ENCODE measurements at regions not wholly inside any gene's neighbourhood (a gene's known extent, or its start where the extent isn't known, plus 50 kb on each side); places are given as distances from the start of the nearest gene placed in this dataset.
"Not testable (repeated sequence)": the region's sequence is repeated elsewhere in the genome, so short reads cannot be mapped to it uniquely, and the experiment has no call there.

DNA sequence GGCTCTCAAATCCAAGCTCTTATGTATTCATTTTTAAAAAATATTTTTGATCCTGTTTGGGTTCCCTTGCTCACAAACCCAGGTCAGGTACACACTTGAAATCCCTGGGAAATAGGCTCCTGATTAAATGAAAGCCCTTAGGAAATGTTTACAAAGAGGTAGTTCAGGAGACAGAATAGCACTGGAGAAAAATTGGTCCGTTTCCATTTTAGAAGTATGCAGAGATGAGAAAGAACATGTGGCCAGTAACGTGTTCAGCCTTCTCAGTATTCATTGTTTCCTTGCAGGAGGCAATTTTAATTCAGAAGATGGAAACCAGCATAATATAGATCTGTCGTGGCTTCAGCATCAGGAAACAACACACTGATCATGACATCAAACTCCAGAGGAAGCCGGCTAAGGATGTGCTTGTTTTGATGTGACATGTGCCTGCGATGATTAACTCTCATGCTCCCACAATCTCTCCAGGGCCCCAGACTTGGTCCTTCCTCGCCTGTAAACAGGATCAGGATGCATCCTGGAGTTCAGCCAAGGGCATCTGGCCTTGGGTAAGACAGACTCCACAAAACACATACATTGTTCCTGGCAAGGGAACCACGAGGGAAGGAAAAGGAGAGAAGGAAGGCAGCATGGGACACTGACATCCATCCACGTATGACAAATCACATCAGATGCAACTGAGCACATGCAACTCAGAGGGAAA lies 350.5 kb upstream of the THBS1 start:
- no peak for DNase-seq

DNA sequence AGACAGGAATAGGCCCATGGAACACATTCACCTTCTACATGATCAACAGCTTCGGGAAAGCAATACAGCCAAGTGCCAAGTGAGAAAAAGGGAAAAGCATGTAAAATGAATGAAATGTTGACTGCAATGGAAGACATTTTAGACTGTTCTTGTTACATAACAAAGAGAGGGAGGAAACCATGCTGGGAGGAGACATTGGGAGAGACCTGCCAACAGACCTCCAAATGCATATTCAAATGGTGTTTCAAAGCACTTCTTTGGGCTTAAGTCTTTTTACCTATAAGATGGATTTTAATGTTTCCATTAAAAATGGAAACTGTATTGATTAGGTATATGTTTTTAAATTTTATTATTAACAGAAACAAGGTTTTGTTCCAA lies 350.0 kb upstream of the THBS1 start:
- no peak for DNase-seq

DNA sequence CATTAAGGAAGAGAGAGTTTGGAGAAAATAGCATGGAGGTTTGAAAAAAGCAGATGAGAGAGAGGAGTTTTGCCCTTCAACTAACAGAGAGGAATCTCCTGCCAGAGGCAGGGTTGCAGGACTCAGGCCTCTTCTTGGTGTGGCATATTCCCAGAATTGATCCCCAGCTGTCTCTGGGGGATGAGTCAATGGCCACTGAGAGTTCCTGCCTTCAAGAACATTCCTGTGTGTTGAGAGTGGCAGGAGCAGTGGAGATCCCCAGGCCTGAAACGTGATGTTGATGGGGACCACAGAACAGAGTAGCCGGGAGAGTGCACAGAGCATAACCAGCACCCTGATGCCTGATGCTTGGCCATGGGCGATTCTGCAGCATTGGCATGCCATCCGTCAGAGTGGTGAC lies 348.4 kb upstream of the THBS1 start:
- DNase-seq = no peak

DNA sequence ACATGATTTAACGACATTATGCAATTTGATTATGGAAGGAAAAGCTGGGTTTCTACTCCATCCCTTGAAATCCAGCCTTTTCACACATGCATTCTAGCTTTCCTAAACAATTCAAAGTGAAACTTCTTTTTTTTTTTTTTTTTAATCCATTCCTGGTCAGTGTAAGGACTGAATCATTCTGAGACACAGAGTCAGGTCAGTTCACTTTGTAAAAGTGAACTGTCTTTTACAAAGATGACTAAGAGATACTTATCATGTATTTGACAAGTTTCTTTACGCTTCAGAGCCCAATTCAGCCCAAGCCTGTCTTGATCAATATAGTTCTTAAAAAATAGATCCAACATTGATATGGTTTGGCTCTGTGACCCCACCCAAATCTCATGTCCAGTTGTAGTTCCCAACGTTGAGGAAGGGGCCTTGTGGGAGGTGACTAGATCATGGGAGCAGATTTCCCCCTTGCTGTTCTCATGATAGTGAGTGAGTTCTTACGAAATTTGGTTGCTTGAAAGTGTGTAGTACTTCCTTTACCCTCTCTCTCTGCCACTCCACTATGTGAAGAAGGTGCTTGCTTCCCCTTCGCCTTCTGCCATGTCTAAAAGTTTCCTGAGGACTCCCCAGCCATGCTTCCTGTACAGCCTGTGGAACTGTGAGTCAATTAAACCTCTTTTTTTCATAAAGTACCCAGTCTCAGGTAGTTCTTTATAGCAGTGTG lies 345.6 kb upstream of the THBS1 start:
- no peak for DNase-seq

DNA sequence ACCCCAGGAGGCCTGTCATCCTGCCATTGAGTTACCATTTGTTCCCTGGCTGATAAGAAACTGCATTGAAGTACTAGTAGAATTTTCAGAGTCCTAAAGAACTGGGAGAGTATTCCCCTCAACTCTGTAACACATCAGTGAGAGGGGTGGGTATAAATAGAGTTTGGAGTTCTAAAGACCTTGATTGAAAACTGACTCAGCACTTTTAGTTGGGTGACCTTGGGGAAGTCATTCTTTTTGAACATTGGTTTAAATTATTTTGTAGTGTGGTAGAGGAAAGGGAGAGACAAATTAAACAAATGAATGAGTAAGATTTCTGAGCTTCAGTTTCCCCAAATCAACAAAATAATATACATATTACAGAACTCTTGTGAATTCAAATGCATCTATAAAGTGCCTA lies 344.5 kb upstream of the THBS1 start:
- no peak for DNase-seq

DNA sequence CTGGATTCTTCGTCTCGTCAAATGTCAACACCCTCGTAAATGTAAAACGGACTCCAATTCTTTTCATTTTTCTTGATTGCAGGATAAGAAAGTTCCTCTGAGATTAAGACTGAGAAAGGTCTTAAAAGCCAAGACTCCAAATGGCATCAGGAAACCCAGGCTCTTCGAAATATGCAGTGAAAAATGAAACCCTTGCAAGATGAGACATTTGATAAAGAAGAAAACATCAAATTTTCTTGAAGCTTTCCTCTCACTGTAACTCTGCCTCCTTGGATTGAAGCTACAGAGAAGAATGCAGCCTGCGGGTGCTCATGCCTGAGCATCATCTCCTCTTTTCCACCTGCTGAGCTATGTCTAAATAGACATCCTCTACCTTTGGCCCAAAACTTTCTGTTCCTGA lies 342.4 kb upstream of the THBS1 start:
- no peak for DNase-seq

DNA sequence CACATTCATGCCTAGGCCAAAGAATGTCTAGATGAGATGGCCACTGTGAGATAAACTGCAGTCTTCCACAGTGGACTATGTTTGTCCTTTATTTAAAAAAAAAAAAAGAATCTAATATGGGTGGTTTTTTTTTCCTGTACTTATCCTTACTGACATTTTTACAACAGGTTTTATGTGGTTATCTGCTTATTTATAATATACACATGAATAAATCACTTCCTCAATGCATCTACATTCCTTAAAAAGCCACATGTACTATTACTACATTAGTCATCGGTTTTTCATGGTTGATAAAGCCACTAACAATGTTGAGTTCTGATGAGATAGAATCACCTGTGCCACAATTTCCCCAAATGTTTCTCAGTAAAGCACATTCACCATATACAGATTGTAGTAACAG lies 341.3 kb upstream of the THBS1 start:
- no peak for DNase-seq

DNA sequence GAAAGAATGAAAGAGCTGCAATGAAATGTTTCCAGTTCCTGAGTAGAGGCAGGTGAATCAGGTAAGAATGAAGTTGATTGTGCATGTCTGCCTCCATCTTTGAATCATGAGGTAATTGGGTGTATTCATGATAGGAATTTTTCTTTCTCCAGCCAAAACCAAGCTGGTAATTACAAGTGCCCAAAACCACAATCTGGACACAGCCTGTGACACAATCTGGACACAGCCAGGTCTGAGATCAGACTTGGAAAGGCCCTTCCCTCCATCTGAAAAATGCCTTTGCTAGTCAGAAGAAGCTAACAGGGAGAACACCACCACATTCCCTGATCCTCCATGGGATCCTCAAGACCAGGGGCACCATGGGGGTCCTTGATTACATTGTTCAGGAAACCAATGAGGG lies 338.5 kb upstream of the THBS1 start:
- no peak for DNase-seq

DNA sequence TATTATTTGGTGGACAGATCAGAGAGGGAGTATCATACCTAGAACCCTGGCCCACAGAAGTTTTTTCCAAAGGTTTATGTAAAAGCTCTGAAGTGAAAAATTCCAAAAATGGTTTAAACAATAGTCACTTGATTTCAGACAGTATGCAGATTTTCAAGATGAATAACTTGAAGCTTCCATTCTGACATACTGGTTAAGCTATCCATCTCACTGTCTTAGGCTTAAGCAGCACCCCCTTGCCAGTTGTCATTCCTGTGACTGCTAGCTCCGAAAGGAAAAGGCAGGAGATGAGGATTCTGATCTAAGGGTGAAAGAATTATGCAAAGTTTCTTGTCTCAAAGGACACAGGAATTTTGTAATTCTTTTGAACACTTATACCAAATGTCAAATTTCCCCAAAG lies 337.5 kb upstream of the THBS1 start:
- no peak for DNase-seq

DNA sequence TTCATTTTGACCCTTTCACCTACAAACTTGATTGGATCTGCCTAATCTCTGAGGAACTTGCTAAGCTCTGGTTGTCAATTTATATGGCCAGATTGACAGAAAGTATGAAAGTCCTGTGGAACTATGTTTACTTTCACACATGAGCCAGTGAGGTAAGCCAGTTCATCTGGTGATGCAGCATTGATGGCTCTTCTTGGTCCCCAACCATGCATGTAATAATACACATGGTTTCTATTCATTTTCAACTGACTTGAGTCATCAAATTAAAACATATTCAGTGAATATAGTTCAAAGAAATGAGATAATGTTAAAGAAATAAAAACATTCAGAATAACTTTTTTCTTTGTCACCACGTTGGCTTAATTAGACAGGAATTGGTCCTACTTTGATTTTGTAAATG lies 336.1 kb upstream of the THBS1 start:
- DNase-seq = no peak

DNA sequence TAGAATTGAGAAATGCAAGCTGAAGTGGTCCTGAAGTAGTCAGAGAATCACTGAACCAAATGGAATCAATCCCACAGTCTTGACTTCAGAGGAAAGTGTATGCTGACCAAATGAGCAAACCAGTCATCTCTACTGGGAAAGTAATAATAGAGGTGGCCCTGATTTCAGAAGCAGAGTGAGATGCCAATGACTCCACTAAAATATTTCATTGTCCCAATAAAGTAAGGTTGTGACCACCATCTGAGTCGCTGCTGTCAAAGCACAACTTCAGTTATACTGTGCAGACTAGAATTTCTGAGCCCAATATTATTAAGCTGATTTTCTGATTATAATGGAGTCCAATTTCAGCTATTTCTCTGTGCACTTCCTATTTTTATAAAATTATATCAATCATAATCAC lies 334.4 kb upstream of the THBS1 start:
- no peak for DNase-seq

DNA sequence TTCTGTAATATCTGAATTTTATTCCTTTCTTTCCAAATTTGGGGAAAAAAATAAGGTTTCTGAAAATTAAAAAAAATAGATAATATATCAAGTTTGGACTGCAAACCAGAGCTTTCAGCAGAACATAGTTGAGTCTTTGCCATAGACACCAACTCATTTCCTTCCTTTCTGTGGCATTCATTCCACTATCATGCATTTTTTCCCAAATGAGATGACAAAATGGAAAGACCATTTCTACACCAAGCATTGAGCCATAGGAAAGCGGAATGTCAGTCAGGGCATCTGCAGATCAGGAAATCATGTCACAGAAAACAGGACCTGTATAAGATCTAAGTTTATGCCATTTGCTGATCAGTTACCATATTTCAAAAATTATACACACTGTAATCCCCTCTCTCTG lies 333.3 kb upstream of the THBS1 start:
- no peak for DNase-seq

DNA sequence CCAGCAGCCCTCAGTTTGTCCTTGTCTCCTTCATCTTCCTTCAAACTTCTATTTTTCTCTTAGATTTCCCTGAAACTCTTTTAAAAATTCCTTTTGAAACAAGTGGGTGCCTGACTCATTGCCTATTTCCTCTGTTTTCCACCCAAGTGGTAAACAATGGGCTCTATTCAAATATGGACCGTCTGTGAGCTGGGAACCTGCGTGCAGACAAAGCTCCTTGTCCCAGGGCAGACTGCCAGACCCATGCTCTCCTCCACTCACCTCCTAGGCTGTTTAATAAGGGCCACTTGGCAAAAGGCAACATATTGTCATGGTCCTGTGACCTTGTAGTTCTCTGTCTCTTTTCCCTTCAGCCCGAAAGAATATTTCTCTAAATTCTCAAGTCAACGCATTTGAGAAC lies 332.7 kb upstream of the THBS1 start:
- no peak for DNase-seq

DNA sequence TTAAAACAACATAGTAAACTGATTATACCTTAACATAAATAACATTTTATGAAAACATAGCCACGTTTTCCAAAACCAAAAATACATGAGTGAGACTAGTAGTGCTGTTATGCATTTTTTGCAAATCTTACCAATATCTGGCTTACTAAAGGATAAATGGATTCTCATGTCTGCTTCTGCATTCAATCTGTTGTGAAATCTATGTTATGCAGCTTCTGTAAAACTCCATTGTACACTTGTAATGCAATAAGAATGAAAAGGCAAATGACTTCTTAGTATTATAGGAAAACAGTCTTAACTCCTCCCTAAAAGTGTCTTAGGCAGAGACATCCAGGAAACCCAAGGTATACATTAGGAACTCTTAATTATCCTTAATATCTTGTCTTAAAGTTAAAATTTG lies 330.9 kb upstream of the THBS1 start:
- DNase-seq = no peak

DNA sequence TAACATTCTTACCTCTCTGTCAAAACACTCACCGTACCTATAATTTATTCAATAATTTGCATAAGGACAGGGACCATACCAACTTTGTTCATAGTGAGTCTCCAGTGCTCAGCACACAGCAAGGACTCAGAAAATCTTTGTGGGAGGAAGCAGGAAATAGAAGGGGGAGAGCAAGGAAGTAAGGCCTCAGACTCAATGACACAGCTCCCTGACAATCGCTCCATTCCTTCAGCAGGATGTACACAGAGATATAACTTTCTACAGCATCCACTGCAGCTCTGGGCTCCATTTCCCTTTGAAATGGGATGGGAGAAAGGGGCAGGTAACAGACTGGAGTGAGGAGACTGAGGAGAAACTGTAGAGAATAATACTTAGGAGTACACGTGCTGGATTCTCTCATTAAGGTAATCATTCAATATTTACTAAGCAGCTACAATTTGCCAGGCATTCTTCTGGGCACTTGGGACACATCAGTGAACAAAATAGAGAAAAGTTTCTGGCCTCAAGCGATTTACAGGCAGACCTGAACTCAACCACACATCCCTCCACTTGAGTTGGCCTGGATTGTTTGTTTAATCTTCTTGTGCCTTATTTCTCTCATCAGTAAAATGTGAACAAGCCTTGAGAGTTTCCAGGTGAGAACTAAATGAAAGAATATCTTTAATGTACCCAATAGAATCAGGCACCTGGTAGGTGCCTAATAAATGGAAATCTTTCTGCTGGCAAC lies 330.3 kb upstream of the THBS1 start:
- DNase-seq = peak; percentile 16

DNA sequence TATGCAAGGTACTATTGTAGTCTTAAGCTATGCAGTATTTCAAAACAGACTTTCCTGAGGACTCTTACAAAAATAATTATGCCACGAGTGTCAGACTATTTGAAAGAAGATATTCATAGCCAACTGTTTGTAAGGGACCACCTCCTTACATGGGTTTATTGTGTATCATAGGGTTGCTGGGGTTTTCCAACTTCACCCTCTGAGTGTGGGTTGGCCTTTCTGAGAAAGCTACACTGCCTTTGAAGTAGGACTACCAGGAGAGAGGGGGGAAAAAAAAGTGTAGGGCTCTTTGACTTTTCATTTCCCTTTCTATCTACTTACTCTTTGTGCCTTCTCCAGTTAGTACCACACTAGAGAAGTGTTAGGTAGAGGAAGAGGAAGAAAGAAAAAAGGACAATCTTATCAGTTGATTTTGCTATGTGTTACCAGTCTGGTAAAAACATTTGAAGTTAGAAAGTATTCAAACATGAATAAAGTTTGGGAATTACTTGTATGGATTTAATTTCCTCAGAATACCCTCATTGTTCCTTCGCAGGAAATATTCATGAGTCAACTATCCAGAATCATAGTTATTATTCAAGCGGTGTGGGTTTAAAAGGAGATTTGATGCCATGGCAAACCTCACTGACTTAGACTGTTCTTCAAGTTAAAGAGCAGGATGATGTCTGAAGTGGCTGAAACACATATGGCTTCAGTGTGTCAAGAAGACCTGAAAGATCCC lies 329.3 kb upstream of the THBS1 start:
- no peak for DNase-seq

DNA sequence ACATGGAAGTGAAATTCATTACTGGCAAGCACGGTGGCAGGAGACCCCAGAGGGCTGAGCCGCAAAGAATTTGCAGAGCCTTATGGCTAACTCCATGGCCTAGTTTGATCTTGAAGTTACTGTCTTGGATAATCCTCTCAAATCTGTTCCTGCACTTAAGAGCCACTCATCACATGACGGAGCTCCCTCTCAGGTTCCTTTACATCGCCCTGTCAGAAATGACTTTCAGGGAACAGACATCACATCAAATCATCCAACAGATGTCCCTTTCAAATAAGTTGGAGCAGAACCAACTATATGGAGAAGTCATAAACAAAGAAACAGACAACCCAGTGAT lies 328.8 kb upstream of the THBS1 start:
- no peak for DNase-seq

DNA sequence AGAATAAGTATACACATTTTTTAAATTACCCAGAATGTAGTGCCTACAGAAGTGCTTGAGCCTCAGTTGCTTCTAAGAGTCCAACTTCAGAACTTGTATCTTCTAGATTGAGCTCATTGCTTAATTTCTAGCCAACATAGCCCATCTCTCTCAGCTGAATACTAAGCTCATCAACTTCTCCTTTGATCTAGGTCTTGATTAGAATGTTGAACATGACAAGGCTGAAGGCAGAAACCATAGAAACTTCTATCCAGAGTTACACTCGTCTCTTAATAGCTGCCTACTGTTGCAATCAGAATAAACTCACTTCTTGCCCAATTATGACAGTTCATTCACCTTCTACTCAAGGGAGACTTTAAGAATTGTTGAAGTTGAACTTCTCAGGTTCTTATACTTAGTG lies 327.3 kb upstream of the THBS1 start:
- no peak for DNase-seq

DNA sequence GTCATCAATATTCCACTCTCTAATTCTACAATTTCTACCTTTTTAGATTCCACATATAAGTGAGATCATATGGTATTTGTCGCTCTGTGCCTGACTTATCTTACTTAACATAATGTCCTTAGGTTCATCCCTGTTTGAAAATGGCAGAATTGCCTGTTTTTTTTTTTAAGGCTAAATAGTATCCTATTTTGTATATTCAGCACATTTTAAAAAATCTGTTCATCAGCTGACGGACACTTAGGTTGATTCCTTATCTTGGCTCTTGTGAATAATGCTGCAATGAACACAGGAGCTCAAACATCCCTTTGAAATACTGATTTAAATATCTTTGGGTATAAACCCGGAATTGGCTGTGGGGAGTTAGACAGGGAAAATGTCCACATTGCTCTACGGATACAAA lies 326.7 kb upstream of the THBS1 start:
- DNase-seq = no peak

DNA sequence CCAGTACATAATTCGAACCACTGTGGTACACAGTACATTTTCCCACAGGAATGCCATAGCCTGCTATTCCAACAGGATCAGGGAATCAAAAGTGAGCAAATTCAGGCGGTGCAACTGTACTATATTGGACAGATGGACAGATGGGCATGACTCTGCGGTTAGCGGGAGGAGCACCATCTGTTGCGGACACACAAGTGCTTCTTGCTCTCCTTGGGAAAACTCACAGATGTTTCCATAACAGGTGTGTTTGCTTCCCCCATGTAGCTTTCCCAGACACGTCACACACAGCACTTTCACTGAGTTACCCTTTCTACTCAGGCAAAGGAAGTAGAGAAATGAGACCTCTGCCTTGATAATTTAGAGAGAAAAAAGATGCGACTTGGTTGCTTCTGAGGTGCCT lies 325.1 kb upstream of the THBS1 start:
- DNase-seq = no peak

DNA sequence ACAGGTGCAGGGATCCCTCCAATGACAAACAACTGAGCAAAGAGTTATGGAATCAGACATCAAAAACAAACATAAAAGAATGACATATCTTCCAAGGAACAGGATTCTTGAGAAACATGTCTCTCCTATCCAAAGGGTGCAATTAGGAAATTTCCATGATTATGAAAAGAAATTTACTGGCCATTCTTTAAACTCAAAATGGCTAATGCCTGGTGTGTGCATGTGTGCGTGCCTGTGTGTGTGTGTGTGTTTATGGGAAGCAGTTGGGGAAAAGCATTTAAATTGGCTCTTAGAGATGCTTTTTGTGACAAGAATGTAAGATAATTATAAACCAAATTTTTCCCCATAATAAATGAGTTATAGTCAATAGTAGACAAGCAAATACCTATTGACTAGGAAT lies 320.5 kb upstream of the THBS1 start:
- no peak for DNase-seq

DNA sequence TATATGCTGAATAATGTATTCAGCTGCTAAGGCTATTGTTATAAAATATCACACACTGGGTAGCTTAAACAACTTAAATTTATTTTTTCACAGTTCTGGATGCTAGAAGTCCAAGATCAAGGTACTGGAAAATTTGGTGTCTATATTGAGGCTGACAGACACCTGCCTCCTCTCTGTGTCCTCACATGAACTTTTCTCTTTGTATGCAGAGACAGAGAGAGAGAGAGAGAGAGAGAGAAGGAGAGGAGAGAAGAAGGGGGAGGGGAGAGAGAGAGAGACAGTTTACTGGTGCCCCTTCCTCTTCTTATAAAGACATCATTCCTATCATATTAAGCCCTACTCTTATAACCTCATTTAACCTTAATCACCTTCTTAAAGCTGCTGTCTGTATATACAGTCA lies 320.1 kb upstream of the THBS1 start:
- no peak for DNase-seq

DNA sequence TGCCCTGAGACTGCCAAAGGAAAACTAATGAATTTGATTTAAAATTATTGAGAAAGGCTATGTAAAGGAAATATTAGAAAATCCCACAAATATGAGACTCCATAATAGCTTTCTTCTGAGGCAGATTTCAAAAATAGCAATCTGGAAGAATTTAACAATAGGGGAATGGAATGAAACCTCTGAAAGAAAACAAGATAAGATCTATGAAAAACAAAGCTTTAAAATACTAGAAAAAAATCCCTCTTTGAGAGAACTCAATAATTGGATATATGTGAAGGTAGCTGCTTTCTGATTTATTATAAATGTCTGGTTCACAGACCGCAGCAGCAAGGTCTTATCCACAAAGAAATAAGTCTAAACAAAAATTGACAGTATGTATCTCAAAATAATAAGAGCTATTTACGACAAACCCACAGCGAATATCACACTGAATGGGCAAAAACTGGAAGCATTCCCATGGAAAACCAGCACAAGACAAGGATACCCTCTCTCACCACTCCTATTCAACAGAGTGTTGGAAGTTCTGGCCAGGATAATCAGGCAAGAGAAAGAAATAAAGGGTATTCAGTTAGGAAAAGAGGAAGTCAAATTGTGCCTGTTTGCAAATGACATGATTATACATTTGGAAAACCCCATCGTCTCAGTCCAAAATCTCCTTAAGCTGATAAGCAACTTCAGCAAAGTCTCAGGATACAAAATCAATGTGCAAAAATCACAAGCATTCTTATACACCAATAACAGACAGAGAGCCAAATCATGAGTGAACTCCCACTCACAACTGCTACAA lies 319.3 kb upstream of the THBS1 start:
- DNase-seq = not testable (repeated sequence)

Measured in NCI-H526 treated with DMSO at 0.1 percent for 48 hours (cell line).